K562 (cell line): ENCODE measurements at regions not wholly inside any gene's neighbourhood (a gene's known extent, or its start where the extent isn't known, plus 50 kb on each side); places are given as distances from the start of the nearest gene placed in this dataset.

Experiments used
- ATAC-seq: fragments of 200-7000 bp; cut with Tn5 transposase; 3 replicates; pipeline ENCODE4 v1.9.1; 2020; ENCODE audit warnings: moderate library complexity
- BruUV-seq: library from RNA; stranded (reverse); fragments of 400-500 nt; replicated peaks from 2 replicates; lab custom pipeline; 2021; lab: Mats Ljungman, UMichigan
- CTCF ChIA-PET: fragments of 300-600 bp; formaldehyde crosslinking; extraction: SDS; loops from one replicate; lab custom pipeline; 2021; ENCODE audit warnings: low intra/inter-chr PET ratio; lab: Yijun Ruan, JAX
- POLR2A ChIA-PET: fragments of 300-600, 350-650 bp; sonication (Branson Sonifier 250); formaldehyde crosslinking; extraction: SDS; loops from one replicate; lab custom pipeline; 2021; ENCODE audit warnings: antibody characterized with exemption, inconsistent platforms; lab: Yijun Ruan, JAX
- DNase-seq, 4 experiments: peaks; one replicate each; pipeline versions ENCODE4 v3.0.0 to v3.0.0-alpha.2; 2011 to 2018; ENCODE audit warnings: low spot score in 3 of 4, mixed read lengths in 3 of 4; ENCODE audit errors: extremely low read depth in 1 of 4
- FAIRE-seq: peaks from 2 replicates; lab custom pipeline; 2011; peaks lifted over from hg19 to GRCh38; lab: Jason Lieb, UNC
- H2AFZ ChIP-seq: 2 replicates; pipeline ENCODE4 v1.6.0; 2011; ENCODE audit warnings: low read depth, low read length, control low read depth, inconsistent platforms
- H3K27ac ChIP-seq: fragments of 200-600 bp; 3 replicates; pipeline ENCODE4 v1.8.0; 2011; ENCODE audit warnings: low read depth, mild to moderate bottlenecking, control low read depth, inconsistent platforms, low read length, moderate library complexity, mixed read lengths; ENCODE audit errors: extremely low read depth
- H3K27me3 ChIP-seq, 2 experiments: fragments of 300-600 bp in 1 of 2; 2 replicates in 1 of 2; 3 replicates in 1 of 2; pipeline versions ENCODE4 v1.6.0 to v1.8.0; 2011; ENCODE audit warnings: inconsistent platforms in 2 of 2, low read length in 2 of 2, mild to moderate bottlenecking in 1 of 2, mixed read lengths in 1 of 2, moderate library complexity in 1 of 2; ENCODE audit not compliant: control insufficient read depth in 2 of 2, insufficient read depth in 2 of 2
- H3K36me3 ChIP-seq: fragments of 300-600 bp; 3 replicates; pipeline ENCODE4 v1.8.0; 2011; ENCODE audit warnings: mild to moderate bottlenecking, low read length, inconsistent platforms; ENCODE audit not compliant: control insufficient read depth, insufficient read depth
- H3K4me1 ChIP-seq, 2 experiments: fragments of 200-600 bp in 1 of 2; replicated peaks in 1 of 2; 2 replicates in 1 of 2; 3 replicates in 1 of 2; pipeline versions ENCODE4 v1.5.1 to v1.8.0; 2011; ENCODE audit warnings: inconsistent platforms in 2 of 2, low read length in 2 of 2, mild to moderate bottlenecking in 1 of 2, mixed read lengths in 1 of 2, moderate library complexity in 1 of 2; ENCODE audit not compliant: control insufficient read depth in 2 of 2, insufficient read depth in 2 of 2
- H3K4me2 ChIP-seq: 2 replicates; pipeline ENCODE4 v1.6.1; 2011; ENCODE audit warnings: low read length, control low read depth, inconsistent platforms, mixed read lengths; ENCODE audit not compliant: insufficient read depth
- H3K4me3 ChIP-seq: fragments of 200-600 bp; sonication (generic), shearing (Covaris generic); 2 replicates; pipeline ENCODE4 v1.5.1; 2016; ENCODE audit warnings: control low read depth, inconsistent platforms
- H3K79me2 ChIP-seq: fragments of 200-600 bp; 3 replicates; pipeline ENCODE4 v1.8.0; 2011; ENCODE audit warnings: low read length, inconsistent platforms; ENCODE audit not compliant: control insufficient read depth, insufficient read depth
- H3K9ac ChIP-seq, 2 experiments: 2 replicates each; pipeline versions ENCODE4 v1.6.0 to v1.6.1; 2011; ENCODE audit warnings: low read depth in 2 of 2, low read length in 2 of 2, control low read depth in 1 of 2, inconsistent platforms in 1 of 2, mild to moderate bottlenecking in 1 of 2, mixed read lengths in 1 of 2; ENCODE audit not compliant: insufficient read depth in 1 of 2
- H3K9me1 ChIP-seq: one replicate; pipeline ENCODE4 v1.6.0; 2011; ENCODE audit warnings: inconsistent platforms, mild to moderate bottlenecking, low read length, moderate library complexity; ENCODE audit not compliant: control insufficient read depth, insufficient read depth
- H3K9me3 ChIP-seq: replicated peaks from 2 replicates; pipeline ENCODE4 v1.5.1; 2011; ENCODE audit warnings: low read depth, low read length, inconsistent platforms; ENCODE audit not compliant: control insufficient read depth, insufficient read depth
- H4K20me1 ChIP-seq: replicated peaks from 2 replicates; pipeline ENCODE4 v1.6.1; 2011; ENCODE audit warnings: low read length, inconsistent platforms, mixed read lengths; ENCODE audit not compliant: control insufficient read depth, insufficient read depth
- ARID2 ChIP-seq: fragments of 450-650 bp; IDR thresholded peaks from 2 replicates; pipeline ENCODE4 v1.6.1; 2017; ENCODE audit warnings: antibody characterized with exemption, mild to moderate bottlenecking
- CBX1 ChIP-seq: sonication (generic); IDR thresholded peaks from 2 replicates; pipeline ENCODE4 v1.6.1; 2016; ENCODE audit warnings: antibody characterized with exemption, low read depth, mild to moderate bottlenecking
- ESRRA ChIP-seq: fragments of 450-650 bp; IDR thresholded peaks from 2 replicates; pipeline ENCODE4 v1.6.1; 2014; ENCODE audit warnings: low read depth, mild to moderate bottlenecking, moderate library complexity, borderline replicate concordance
- HDAC2 ChIP-seq: fragments of 450-650 bp; IDR thresholded peaks from 2 replicates; pipeline ENCODE4 v1.6.1; 2016; ENCODE audit warnings: mild to moderate bottlenecking
- MECOM ChIP-seq: fragments of 250-450 bp; sonication (Bioruptor Pico); IDR thresholded peaks from 2 replicates; pipeline ENCODE4 v1.8.0; 2022; ENCODE audit warnings: inconsistent platforms
- MTA3 ChIP-seq: fragments of 450-650 bp; formaldehyde crosslinking; IDR thresholded peaks from 2 replicates; pipeline ENCODE4 v1.6.1; 2017; ENCODE audit warnings: mild to moderate bottlenecking, borderline replicate concordance
- NFIC ChIP-seq: fragments of 450-650 bp; IDR thresholded peaks from 2 replicates; pipeline ENCODE4 v1.6.1; 2017; ENCODE audit warnings: mild to moderate bottlenecking, inconsistent platforms
- SMARCA5 ChIP-seq: fragments of 450-650 bp; IDR thresholded peaks from 2 replicates; pipeline ENCODE4 v1.6.1; 2016
- WGBS: fragments of 100-300 bp; shearing (Covaris generic); methylation state at CpG from one replicate; pipeline ENCODE4 v1.1.6; 2016; ENCODE audit warnings: low coverage, mixed read lengths; ENCODE audit not compliant: insufficient coverage; ENCODE audit errors: missing lambda C conversion rate; 5-methylcytosine and 5-hydroxymethylcytosine counted together
- in situ Hi-C: fragments of 300-500 bp; cut with MboI; formaldehyde crosslinking; loops from 4 replicates; pipeline ENCODE4 v1.15.0; 2018; ENCODE audit warnings: inconsistent platforms, mixed read lengths
- intact Hi-C: fragments of 100-400 bp; cut with micrococcal nuclease; formaldehyde crosslinking; loops from 2 replicates; pipeline ENCODE4 v1.14.2; 2022
- TF ChIP-seq, protein P1 (sequence below): fragments of 450-650 bp; formaldehyde crosslinking; IDR thresholded peaks from 2 replicates; pipeline ENCODE4 v1.4.0; 2020; ENCODE audit warnings: mild to moderate bottlenecking, moderate library complexity
- TF ChIP-seq, protein P2 (sequence below): IDR thresholded peaks from 2 replicates; pipeline ENCODE4 v1.6.1; 2011; ENCODE audit warnings: borderline replicate concordance, low read depth, mild to moderate bottlenecking, moderate library complexity, low read length; ENCODE audit not compliant: insufficient read depth, poor library complexity, severe bottlenecking
- TF ChIP-seq, protein P3 (sequence below): sonication (generic); formaldehyde crosslinking; IDR thresholded peaks from 2 replicates; pipeline ENCODE4 v1.8.1; 2022; ENCODE audit warnings: missing genetic modification reagents

DNA sequence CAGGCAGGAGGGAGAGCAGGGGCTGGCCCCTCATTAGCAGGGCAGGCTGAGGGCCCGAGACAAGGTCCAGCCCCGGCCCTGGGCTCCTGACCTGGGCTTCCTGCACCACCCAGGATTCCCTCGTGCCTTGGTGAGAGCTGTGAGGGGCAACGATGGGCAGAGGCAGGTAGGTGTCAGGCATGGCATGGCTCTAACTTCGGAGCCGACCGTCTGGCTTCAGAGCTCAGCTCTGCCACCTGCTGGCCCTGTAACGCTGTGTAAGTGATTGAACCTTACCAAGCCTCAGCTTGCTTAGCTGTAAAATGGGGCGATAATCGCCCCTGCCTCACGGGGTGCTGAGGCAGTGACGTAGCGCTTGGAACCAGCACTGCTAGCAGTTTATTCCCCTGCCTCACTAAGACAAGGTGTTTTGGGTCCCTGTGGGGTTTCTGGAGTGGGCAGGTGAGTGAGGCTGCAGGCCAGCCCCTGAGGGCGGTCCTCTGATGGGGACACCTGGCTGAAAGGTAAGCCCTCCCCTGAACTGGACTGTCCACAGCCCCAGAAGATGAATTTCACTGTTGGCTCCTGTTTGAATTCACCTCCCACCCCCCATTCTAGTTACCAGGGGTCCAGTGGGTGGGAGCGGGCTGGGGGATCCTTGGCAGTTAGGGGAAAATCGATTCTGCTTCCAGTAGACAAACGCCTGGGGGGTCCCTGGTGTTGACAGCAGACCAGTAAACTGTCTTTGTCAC lies 184.8 kb upstream of the GSE1 start (continued):
- TF ChIP-seq ESRRA (peak; percentile 62; the same call in 1 of the 2 replicates), ARID2 (no peak), MTA3 (peak; percentile 26; the same call in 1 of the 2 replicates), CBX1 (peak; percentile 93), HDAC2 (peak; percentile 91)
- TF ChIP-seq, protein P1, sequence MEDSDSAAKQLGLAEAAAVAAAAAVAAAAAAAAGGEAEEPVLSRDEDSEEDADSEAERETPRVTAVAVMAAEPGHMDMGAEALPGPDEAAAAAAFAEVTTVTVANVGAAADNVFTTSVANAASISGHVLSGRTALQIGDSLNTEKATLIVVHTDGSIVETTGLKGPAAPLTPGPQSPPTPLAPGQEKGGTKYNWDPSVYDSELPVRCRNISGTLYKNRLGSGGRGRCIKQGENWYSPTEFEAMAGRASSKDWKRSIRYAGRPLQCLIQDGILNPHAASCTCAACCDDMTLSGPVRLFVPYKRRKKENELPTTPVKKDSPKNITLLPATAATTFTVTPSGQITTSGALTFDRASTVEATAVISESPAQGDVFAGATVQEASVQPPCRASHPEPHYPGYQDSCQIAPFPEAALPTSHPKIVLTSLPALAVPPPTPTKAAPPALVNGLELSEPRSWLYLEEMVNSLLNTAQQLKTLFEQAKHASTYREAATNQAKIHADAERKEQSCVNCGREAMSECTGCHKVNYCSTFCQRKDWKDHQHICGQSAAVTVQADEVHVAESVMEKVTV (CRISPR knock-in tag): peak; percentile 36

DNA sequence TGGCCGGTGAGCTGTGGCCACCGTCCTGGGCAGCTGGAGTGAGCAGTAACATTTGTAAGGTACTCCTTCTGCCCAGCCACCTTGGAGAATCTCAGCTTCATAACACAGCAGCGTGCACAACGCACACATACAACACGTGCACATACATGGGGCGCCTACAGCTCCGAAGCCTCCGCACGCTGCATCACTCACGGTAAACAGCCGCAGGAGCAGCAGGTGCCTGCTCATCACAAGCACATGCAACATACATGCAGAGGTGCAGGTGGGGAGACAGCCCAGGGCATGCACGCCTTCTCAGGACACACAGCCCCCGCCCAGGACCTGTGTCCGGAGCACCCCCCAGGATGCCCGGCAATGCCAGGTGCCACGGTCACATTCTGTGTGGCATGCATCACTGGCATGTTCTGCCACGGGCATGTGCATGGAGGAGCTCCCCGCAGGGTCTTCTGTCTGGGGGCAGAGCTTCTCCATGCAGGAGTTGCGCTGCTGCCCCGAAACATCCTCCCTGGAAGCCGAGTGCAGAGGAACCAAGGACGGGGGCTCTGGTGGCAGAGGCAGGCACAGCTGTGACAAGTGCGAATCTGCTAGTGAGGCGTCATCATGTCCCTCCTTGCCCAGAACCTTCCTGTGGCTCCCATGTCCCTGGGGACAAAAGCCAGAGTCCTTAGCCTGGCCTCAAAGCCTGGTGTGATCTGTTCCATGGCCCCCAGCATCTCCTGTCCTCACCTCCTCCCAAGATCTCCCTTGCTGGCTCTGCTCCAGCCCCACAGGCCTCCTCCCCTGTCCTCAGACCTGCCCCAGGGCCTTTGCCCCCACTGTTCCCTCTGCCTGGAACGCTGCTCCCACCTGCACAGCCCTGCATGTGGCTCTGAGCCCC lies 184.0 kb upstream of the GSE1 start:
- CTCF ChIA-PET: interaction anchor here (0.7 to 1.7 kb wide), 2 partner anchors 46 to 154 kb away, joined by 3 to 5 read pairs; no protein-coding TSS in a partner anchor
- no peak overlapping the region for H3K27ac ChIP-seq
- ATAC-seq: peak; percentile 45; the same call in 2 of the 3 replicates
- BruUV-seq: no TSS peak
- H3K9me3 ChIP-seq: no peaks in the 10 kb centered on the region
- in situ Hi-C loops (loop anchor here (10.0 kb wide), 1 partner anchor 286 kb away; no protein-coding TSS in a partner anchor), intact Hi-C loops (no loop called here)
- peaks cover 3% of the 10 kb centered on the region; the same call in 1 of the 2 replicates for H4K20me1 ChIP-seq
- H3K4me1 ChIP-seq: peaks cover 2 to 46% of the 10 kb centered on the region in 2 experiments; a peak in 2 of 5 replicates
- POLR2A ChIA-PET: interaction anchor here (0.5 to 1.1 kb wide), 6 partner anchors 80 to 222 kb away, joined by 3 to 6 read pairs (median 3); no protein-coding TSS in a partner anchor
- TF ChIP-seq MECOM (CRISPR knock-in tag) (no peak), SMARCA5 (0 out of 2 replicates have a peak, but pooled peaks have one; percentile 26), NFIC (peak; percentile 70)
- TF ChIP-seq, protein P2, sequence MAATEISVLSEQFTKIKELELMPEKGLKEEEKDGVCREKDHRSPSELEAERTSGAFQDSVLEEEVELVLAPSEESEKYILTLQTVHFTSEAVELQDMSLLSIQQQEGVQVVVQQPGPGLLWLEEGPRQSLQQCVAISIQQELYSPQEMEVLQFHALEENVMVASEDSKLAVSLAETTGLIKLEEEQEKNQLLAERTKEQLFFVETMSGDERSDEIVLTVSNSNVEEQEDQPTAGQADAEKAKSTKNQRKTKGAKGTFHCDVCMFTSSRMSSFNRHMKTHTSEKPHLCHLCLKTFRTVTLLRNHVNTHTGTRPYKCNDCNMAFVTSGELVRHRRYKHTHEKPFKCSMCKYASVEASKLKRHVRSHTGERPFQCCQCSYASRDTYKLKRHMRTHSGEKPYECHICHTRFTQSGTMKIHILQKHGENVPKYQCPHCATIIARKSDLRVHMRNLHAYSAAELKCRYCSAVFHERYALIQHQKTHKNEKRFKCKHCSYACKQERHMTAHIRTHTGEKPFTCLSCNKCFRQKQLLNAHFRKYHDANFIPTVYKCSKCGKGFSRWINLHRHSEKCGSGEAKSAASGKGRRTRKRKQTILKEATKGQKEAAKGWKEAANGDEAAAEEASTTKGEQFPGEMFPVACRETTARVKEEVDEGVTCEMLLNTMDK: no peak
- TF ChIP-seq, protein P3, sequence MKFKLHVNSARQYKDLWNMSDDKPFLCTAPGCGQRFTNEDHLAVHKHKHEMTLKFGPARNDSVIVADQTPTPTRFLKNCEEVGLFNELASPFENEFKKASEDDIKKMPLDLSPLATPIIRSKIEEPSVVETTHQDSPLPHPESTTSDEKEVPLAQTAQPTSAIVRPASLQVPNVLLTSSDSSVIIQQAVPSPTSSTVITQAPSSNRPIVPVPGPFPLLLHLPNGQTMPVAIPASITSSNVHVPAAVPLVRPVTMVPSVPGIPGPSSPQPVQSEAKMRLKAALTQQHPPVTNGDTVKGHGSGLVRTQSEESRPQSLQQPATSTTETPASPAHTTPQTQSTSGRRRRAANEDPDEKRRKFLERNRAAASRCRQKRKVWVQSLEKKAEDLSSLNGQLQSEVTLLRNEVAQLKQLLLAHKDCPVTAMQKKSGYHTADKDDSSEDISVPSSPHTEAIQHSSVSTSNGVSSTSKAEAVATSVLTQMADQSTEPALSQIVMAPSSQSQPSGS (CRISPR knock-in tag): peak; percentile 23; the same call in 1 of the 2 replicates
- peak overlapping the region in 1 of 2 experiments; percentile 10; a peak in 1 of 4 replicates for H3K9ac ChIP-seq
- no peaks in the 10 kb centered on the region for H3K27me3 ChIP-seq
- H3K4me3 ChIP-seq: no peak overlapping the region
- no peaks in the 10 kb centered on the region for H3K9me1 ChIP-seq
- FAIRE-seq: no peak
- DNase-seq: no peak
- no peak overlapping the region for H2AFZ ChIP-seq
- H3K79me2 ChIP-seq: no peaks in the 10 kb centered on the region
- H3K36me3 ChIP-seq: no peaks in the 10 kb centered on the region
- WGBS: 68% methylated on average over 25 of the region's 25 CpGs
- H3K4me2 ChIP-seq: no peak overlapping the region
